Smooth muscle cell (in vitro differentiated cells): ENCODE measurements at regions not wholly inside any gene's neighbourhood (a gene's known extent, or its start where the extent isn't known, plus 50 kb on each side); places are given as distances from the start of the nearest gene placed in this dataset.
A peak's percentile ranks its signal among the peaks of the same experiment; 100 is the strongest.
"Not testable (repeated sequence)": the region's sequence is repeated elsewhere in the genome, so short reads cannot be mapped to it uniquely, and the experiment has no call there.

Experiments
- DNase-seq: peaks from one replicate; lab custom pipeline; 2025; ENCODE audit not compliant: unreplicated experiment; lab: John Stamatoyannopoulos, UW
- H2AFZ ChIP-seq: fragments of 200-600 bp; sonication (generic); 2 replicates; pipeline ENCODE4 v1.6.0; 2016; ENCODE audit warnings: antibody characterized with exemption, low read depth, mild to moderate bottlenecking
- H3F3A ChIP-seq: fragments of 200-600 bp; sonication (generic); 2 replicates; pipeline ENCODE4 v1.6.0; 2017; ENCODE audit warnings: antibody characterized with exemption, low read depth
- H3K27ac ChIP-seq: fragments of 200-600 bp; sonication (generic); 2 replicates; pipeline ENCODE4 v1.5.1; 2016; ENCODE audit warnings: low read depth, mild to moderate bottlenecking
- H3K27me3 ChIP-seq: fragments of 200-600 bp; sonication (generic); 2 replicates; pipeline ENCODE4 v1.6.1; 2016; ENCODE audit warnings: low read depth, mild to moderate bottlenecking
- H3K36me3 ChIP-seq: fragments of 200-600 bp; sonication (generic); 2 replicates; pipeline ENCODE4 v1.5.1; 2016; ENCODE audit warnings: low read depth
- H3K4me1 ChIP-seq: fragments of 200-600 bp; sonication (generic); 2 replicates; pipeline ENCODE4 v1.5.1; 2016; ENCODE audit warnings: low read depth
- H3K4me2 ChIP-seq: fragments of 200-600 bp; sonication (generic); 2 replicates; pipeline ENCODE4 v1.6.0; 2016; ENCODE audit warnings: mild to moderate bottlenecking
- H3K4me3 ChIP-seq: fragments of 200-600 bp; sonication (generic); 2 replicates; pipeline ENCODE4 v1.5.1; 2016; ENCODE audit warnings: mild to moderate bottlenecking
- H3K79me2 ChIP-seq: fragments of 200-600 bp; sonication (generic); 2 replicates; pipeline ENCODE4 v1.6.0; 2016; ENCODE audit warnings: low read depth, mild to moderate bottlenecking
- H3K9ac ChIP-seq: fragments of 200-600 bp; sonication (generic); 2 replicates; pipeline ENCODE4 v1.6.0; 2016; ENCODE audit warnings: low read depth
- H3K9me3 ChIP-seq: fragments of 200-600 bp; sonication (generic); replicated peaks from 2 replicates; pipeline ENCODE4 v1.5.1; 2016; ENCODE audit warnings: low read depth
- H4K20me1 ChIP-seq: fragments of 200-600 bp; sonication (generic); 2 replicates; pipeline ENCODE4 v1.6.0; 2016; ENCODE audit warnings: low read depth
- WGBS: methylation state at CpG from one replicate; pipeline ENCODE4 v1.1.7; 2016; ENCODE audit warnings: low lambda C conversion rate; 5-methylcytosine and 5-hydroxymethylcytosine counted together
- TF ChIP-seq, protein P1 (sequence below): fragments of 200-600 bp; sonication (generic); IDR thresholded peaks from 2 replicates; pipeline ENCODE4 v1.5.1; 2017; ENCODE audit warnings: borderline replicate concordance, mild to moderate bottlenecking, antibody characterized with exemption; ENCODE audit not compliant: insufficient read depth, poor library complexity, severe bottlenecking

DNA sequence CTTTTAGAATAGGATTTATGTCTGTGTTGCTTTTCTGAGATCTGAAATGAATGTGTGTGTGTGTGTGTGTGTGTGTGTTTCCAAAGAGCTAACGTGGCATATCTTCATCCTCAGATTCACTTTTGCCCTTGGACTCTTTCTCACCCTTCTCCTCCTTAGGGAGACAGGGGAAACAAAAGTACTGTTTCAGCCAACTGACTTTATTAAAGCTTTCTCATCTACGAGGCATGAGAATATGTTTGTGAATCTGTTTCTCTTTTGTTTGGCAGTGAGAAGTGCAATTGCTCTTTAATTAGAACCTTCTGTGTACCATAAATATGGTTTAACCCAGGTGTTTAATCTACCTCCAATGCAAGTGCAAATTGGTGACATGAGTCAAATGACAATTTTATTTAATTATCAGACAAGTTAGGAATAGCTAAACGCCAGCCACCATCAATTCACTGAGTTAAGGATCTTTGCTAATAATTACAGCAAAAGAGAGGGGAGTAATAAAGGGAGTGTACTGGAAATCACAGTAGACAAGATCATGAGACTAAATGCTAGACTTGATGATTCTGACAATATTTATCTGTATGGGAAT, 186.4 kb upstream of the COL3A1 start:
- Histone ChIP-seq H4K20me1 (no peaks in the 10 kb centered on the region), H3K79me2 (peaks cover 30% of the 10 kb centered on the region), H3K27ac (peak overlapping the region; percentile 99), H3K4me2 (peak overlapping the region; percentile 80), H3K4me3 (peak overlapping the region; percentile 35), H3K4me1 (peaks cover 38% of the 10 kb centered on the region), H3K9ac (peak overlapping the region; percentile 96), H2AFZ (no peak overlapping the region), H3F3A (peaks cover 44% of the 10 kb centered on the region), H3K27me3 (no peaks in the 10 kb centered on the region), H3K9me3 (no peaks in the 10 kb centered on the region), H3K36me3 (no peaks in the 10 kb centered on the region)
- no peak for DNase-seq
- TF ChIP-seq, protein P1, sequence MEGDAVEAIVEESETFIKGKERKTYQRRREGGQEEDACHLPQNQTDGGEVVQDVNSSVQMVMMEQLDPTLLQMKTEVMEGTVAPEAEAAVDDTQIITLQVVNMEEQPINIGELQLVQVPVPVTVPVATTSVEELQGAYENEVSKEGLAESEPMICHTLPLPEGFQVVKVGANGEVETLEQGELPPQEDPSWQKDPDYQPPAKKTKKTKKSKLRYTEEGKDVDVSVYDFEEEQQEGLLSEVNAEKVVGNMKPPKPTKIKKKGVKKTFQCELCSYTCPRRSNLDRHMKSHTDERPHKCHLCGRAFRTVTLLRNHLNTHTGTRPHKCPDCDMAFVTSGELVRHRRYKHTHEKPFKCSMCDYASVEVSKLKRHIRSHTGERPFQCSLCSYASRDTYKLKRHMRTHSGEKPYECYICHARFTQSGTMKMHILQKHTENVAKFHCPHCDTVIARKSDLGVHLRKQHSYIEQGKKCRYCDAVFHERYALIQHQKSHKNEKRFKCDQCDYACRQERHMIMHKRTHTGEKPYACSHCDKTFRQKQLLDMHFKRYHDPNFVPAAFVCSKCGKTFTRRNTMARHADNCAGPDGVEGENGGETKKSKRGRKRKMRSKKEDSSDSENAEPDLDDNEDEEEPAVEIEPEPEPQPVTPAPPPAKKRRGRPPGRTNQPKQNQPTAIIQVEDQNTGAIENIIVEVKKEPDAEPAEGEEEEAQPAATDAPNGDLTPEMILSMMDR, result no peak
- WGBS, result 20% methylated on average over 3 of the region's 3 CpGs

DNA sequence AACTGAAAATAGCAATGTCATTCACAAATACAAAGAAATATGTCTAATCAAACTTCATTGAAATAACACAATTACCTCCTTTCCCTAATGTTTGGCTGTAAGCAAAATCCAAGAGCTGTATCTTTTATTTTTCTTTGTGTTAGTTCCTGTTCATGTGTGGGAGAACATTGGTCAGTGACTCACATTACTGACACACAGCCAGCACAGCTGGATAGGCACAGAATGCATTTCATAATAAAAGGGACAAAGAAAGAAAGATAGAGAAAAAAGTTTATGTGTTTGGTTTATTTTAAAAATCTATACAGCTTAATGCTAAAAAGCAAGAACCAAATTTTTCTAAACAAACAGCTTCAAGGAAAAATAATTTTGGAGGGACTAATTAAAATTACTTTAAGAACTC, 185.6 kb upstream of the COL3A1 start:
- no peaks in the 10 kb centered on the region for H3K27me3 ChIP-seq
- peaks cover 38% of the 10 kb centered on the region for H3K4me1 ChIP-seq
- H3K9me3 ChIP-seq, result no peaks in the 10 kb centered on the region
- TF ChIP-seq, protein P1, result no peak
- H3F3A ChIP-seq, result peaks cover 42% of the 10 kb centered on the region
- peak overlapping the region; percentile 80 for H3K4me2 ChIP-seq
- no peak for DNase-seq
- peak overlapping the region; percentile 20 for H2AFZ ChIP-seq
- peak overlapping the region; percentile 35 for H3K4me3 ChIP-seq
- H3K79me2 ChIP-seq, result peaks cover 30% of the 10 kb centered on the region
- H3K27ac ChIP-seq, result peak overlapping the region; percentile 99
- no peaks in the 10 kb centered on the region for H3K36me3 ChIP-seq
- H3K9ac ChIP-seq, result peak overlapping the region; percentile 96
- no peaks in the 10 kb centered on the region for H4K20me1 ChIP-seq

DNA sequence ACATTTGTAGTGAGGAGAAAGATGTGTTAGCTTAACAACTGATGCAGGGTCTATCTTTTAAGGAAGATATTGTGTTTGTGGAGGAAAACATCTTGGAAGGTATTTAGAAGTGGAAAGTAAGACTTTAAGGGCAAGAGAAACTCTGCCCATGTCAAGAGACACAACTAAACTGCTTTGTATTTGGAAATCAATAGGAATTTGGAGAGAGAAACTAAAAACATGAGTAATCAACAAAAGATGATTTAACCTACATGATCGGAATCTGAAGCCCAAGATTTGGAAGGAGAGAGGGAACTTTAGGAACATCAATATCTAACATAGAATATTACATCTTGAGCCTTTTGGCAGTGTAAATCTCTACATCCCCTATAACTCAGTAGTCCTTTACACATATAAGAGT, 184.2 kb upstream of the COL3A1 start:
- Histone ChIP-seq H3K27me3 (no peaks in the 10 kb centered on the region), H3F3A (peaks cover 29% of the 10 kb centered on the region), H3K9ac (no peak overlapping the region), H4K20me1 (no peaks in the 10 kb centered on the region), H2AFZ (peak overlapping the region; percentile 50), H3K79me2 (peaks cover 30% of the 10 kb centered on the region), H3K27ac (peak overlapping the region; percentile 99), H3K9me3 (no peaks in the 10 kb centered on the region), H3K36me3 (no peaks in the 10 kb centered on the region), H3K4me3 (no peak overlapping the region), H3K4me2 (peak overlapping the region; percentile 44), H3K4me1 (peaks cover 27% of the 10 kb centered on the region)
- TF ChIP-seq, protein P1, result no peak
- 85% methylated on average over 1 of the region's 1 CpG for WGBS
- no peak for DNase-seq

- H3K9me3 ChIP-seq, DNase-seq, H2AFZ ChIP-seq, H3K36me3 ChIP-seq, H3K4me3 ChIP-seq, H3F3A ChIP-seq, H3K4me1 ChIP-seq, H3K4me2 ChIP-seq, H4K20me1 ChIP-seq, H3K9ac ChIP-seq, H3K27ac ChIP-seq, H3K27me3 ChIP-seq: not testable (repeated sequence)
- WGBS, result 93% methylated on average over 4 of the region's 4 CpGs
- peaks cover 25% of the 10 kb centered on the region for H3K79me2 ChIP-seq
These were observed 179.7 kb upstream of the COL3A1 start for GRCh38 chr2:188794453-188794852.
